Liver (tissue), 6 donors: ENCODE measurements at regions not wholly inside any gene's neighbourhood (a gene's known extent, or its start where the extent isn't known, plus 50 kb on each side); places are given as distances from the start of the nearest gene placed in this dataset.
"Not testable (repeated sequence)": the region's sequence is repeated elsewhere in the genome, so short reads cannot be mapped to it uniquely, and the experiment has no call there.

Source experiments
- DNase-seq: peaks from one replicate; pipeline ENCODE4 v3.0.0-alpha.2; 2017; ENCODE audit warnings: low spot score
- H3K27ac ChIP-seq, 2 donors: one replicate each; pipeline ENCODE4 v1.7.0; 2013; ENCODE audit warnings: inconsistent platforms in 2 of 2, low read length in 2 of 2, control low read depth in 1 of 2, low read depth in 1 of 2, mild to moderate bottlenecking in 1 of 2
- H3K27me3 ChIP-seq, 4 donors: one replicate each; pipeline versions ENCODE4 v1.6.1 to v1.7.0; 2013; ENCODE audit warnings: low read length in 3 of 4, inconsistent platforms in 1 of 4, mild to moderate bottlenecking in 1 of 4, moderate library complexity in 1 of 4; ENCODE audit not compliant: control insufficient read depth in 4 of 4, insufficient read depth in 4 of 4
- H3K36me3 ChIP-seq, 4 donors: one replicate each; pipeline versions ENCODE4 v1.6.1 to v1.7.0; 2013; ENCODE audit warnings: low read length in 3 of 4, mild to moderate bottlenecking in 3 of 4, low read depth in 1 of 4, moderate library complexity in 1 of 4; ENCODE audit not compliant: control insufficient read depth in 4 of 4, insufficient read depth in 3 of 4
- H3K4me1 ChIP-seq, 4 donors: one replicate each; pipeline versions ENCODE4 v1.6.1 to v1.7.0; 2013; ENCODE audit warnings: low read length in 3 of 4, mild to moderate bottlenecking in 3 of 4, moderate library complexity in 1 of 4; ENCODE audit not compliant: control insufficient read depth in 4 of 4, insufficient read depth in 4 of 4
- H3K4me3 ChIP-seq, 3 donors: one replicate each; pipeline versions ENCODE4 v1.6.1 to v1.7.0; 2013; ENCODE audit warnings: low read length in 3 of 3, control low read depth in 1 of 3, low read depth in 1 of 3, mild to moderate bottlenecking in 1 of 3
- H3K9ac ChIP-seq, 2 donors: one replicate each; pipeline ENCODE4 v1.7.0; 2013; ENCODE audit warnings: low read length in 2 of 2, mild to moderate bottlenecking in 2 of 2, moderate library complexity in 2 of 2, control low read depth in 1 of 2, low read depth in 1 of 2
- H3K9me3 ChIP-seq, 4 donors: one replicate each; pipeline versions ENCODE4 v1.6.1 to v1.7.0; 2013; ENCODE audit warnings: low read length in 3 of 4; ENCODE audit not compliant: control insufficient read depth in 4 of 4
- WGBS: extraction: QIAGEN DNeasy Blood & Tissue Kit; methylation state at CpG from one replicate; pipeline ENCODE4 v1.1.7; 2013; 5-methylcytosine and 5-hydroxymethylcytosine counted together
- donor health status: healthy.
- donor health status: healthy.
- donor health status: healthy.

- not testable (repeated sequence) for H3K4me1 ChIP-seq, H3K9ac ChIP-seq, DNase-seq, H3K27ac ChIP-seq, H3K36me3 ChIP-seq, H3K4me3 ChIP-seq, H3K27me3 ChIP-seq, H3K9me3 ChIP-seq
- WGBS, result no CpG with 5 or more reads among the region's 8 CpGs
Measured at GRCh38 chr21:7743940-7744339, 2777.4 kb upstream of the TPTE start.

GRCh38 chr21:7744406-7745099, 2776.8 kb upstream of the TPTE start:
- H3K4me3 ChIP-seq, DNase-seq, H3K36me3 ChIP-seq, H3K9me3 ChIP-seq, H3K9ac ChIP-seq, H3K4me1 ChIP-seq, H3K27me3 ChIP-seq, H3K27ac ChIP-seq: not testable (repeated sequence)
- no CpG with 5 or more reads among the region's 49 CpGs for WGBS

- not testable (repeated sequence) for H3K9ac ChIP-seq, H3K4me3 ChIP-seq, H3K27ac ChIP-seq, H3K36me3 ChIP-seq, DNase-seq, H3K27me3 ChIP-seq, H3K4me1 ChIP-seq, H3K9me3 ChIP-seq
- WGBS, result no CpG with 5 or more reads among the region's 33 CpGs
Measured at GRCh38 chr21:7745100-7745450, 2776.3 kb upstream of the TPTE start.

- not testable (repeated sequence) for H3K27me3 ChIP-seq, H3K9me3 ChIP-seq, H3K36me3 ChIP-seq, H3K27ac ChIP-seq, DNase-seq, H3K4me1 ChIP-seq, H3K9ac ChIP-seq, H3K4me3 ChIP-seq
- WGBS, result 91% methylated on average over 2 of the region's 2 CpGs
Measured at GRCh38 chr21:7747964-7748363, 2773.4 kb upstream of the TPTE start.

DNA sequence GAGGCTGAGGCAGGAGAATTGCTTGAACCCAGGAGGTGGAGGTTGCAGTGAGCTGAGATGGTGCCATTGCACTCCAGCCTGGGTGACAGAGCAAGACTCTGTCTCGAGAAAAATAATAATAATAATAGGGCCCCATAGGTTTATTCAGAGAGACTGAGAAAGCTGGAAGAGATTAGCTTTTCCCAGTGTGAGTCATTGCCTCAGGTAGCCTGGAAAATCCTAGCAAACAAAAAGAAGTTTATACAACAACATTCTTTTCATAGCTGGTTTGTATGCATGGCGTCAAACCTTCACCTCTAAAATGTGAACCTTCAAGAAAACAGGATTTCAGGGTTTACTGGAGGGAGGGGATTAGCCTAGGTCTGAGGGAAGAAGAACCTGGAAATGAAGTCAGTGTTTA, 2768.8 kb upstream of the TPTE start:
- H3K9ac ChIP-seq, H3K9me3 ChIP-seq, H3K4me3 ChIP-seq, DNase-seq, H3K4me1 ChIP-seq, H3K27ac ChIP-seq, H3K36me3 ChIP-seq, H3K27me3 ChIP-seq: not testable (repeated sequence)
- WGBS, result no CpG with 5 or more reads among the region's 2 CpGs

GRCh38 chr21:7753380-7753877, 2768.0 kb upstream of the TPTE start:
- 95% methylated on average over 6 of the region's 11 CpGs for WGBS
- not testable (repeated sequence) for H3K36me3 ChIP-seq, H3K9ac ChIP-seq, H3K4me1 ChIP-seq, H3K9me3 ChIP-seq, H3K27me3 ChIP-seq, DNase-seq, H3K27ac ChIP-seq, H3K4me3 ChIP-seq

- not testable (repeated sequence) for H3K27me3 ChIP-seq, H3K9me3 ChIP-seq, H3K27ac ChIP-seq, H3K4me3 ChIP-seq, H3K9ac ChIP-seq, H3K36me3 ChIP-seq, DNase-seq, H3K4me1 ChIP-seq
- no CpG with 5 or more reads among the region's 5 CpGs for WGBS
Measured at GRCh38 chr21:7769985-7770384, 2751.4 kb upstream of the TPTE start.

GRCh38 chr21:7774219-7774618, 2747.2 kb upstream of the TPTE start:
- H3K36me3 ChIP-seq, DNase-seq, H3K27me3 ChIP-seq, H3K9me3 ChIP-seq, H3K9ac ChIP-seq, H3K4me1 ChIP-seq, H3K4me3 ChIP-seq, H3K27ac ChIP-seq: not testable (repeated sequence)
- WGBS, result no CpG with 5 or more reads among the region's 5 CpGs
